Common myeloid progenitor, CD34-positive (primary cell): ENCODE measurements at regions not wholly inside any gene's neighbourhood (a gene's known extent, or its start where the extent isn't known, plus 50 kb on each side); places are given as distances from the start of the nearest gene placed in this dataset.

Experiments
- CTCF ChIA-PET: fragments of 350-600 bp; sonication (Branson Sonifier 250); formaldehyde crosslinking; loops from one replicate; lab custom pipeline; 2021; ENCODE audit warnings: antibody characterized with exemption; lab: Charles Lee
- POLR2A ChIA-PET: fragments of 350-600 bp; sonication (Branson Sonifier 250); formaldehyde crosslinking; loops from one replicate; lab custom pipeline; 2021; ENCODE audit warnings: antibody characterized with exemption; lab: Charles Lee
- DNase-seq, 3 donors: peaks; one replicate each; pipeline versions ENCODE4 v3.0.0 to v3.0.0-alpha.2; 2013
- H3K27ac ChIP-seq, 2 experiments: 1 replicate in 1 of 2; 2 replicates in 1 of 2; pipeline ENCODE4 v1.7.0; 2013; ENCODE audit warnings: inconsistent platforms in 2 of 2, low read length in 2 of 2, mild to moderate bottlenecking in 2 of 2, low read depth in 1 of 2, moderate library complexity in 1 of 2; ENCODE audit not compliant: severe bottlenecking in 2 of 2, insufficient read depth in 1 of 2, poor library complexity in 1 of 2
- H3K27me3 ChIP-seq, 5 experiments: replicated peaks in 2 of 5; 1 replicate in 3 of 5; 2 replicates in 2 of 5; pipeline versions ENCODE4 v1.6.1 to v1.7.0; 2013; ENCODE audit warnings: low read length in 4 of 5, mild to moderate bottlenecking in 2 of 5, moderate library complexity in 2 of 5, inconsistent platforms in 1 of 5; ENCODE audit not compliant: insufficient read depth in 5 of 5, control insufficient read depth in 4 of 5
- H3K36me3 ChIP-seq, 4 experiments: 1 replicate in 2 of 4; 2 replicates in 2 of 4; pipeline versions ENCODE4 v1.6.1 to v1.7.0; 2013; ENCODE audit warnings: low read length in 3 of 4, control low read depth in 1 of 4, mild to moderate bottlenecking in 1 of 4; ENCODE audit not compliant: control insufficient read depth in 4 of 4, insufficient read depth in 4 of 4
- H3K4me1 ChIP-seq, 4 experiments: 1 replicate in 3 of 4; 2 replicates in 1 of 4; pipeline versions ENCODE4 v1.6.1 to v1.7.1; 2013; ENCODE audit warnings: low read length in 3 of 4, mild to moderate bottlenecking in 3 of 4, control low read depth in 1 of 4, inconsistent platforms in 1 of 4, moderate library complexity in 1 of 4; ENCODE audit not compliant: control insufficient read depth in 4 of 4, insufficient read depth in 4 of 4; ENCODE audit errors: control extremely low read depth in 1 of 4
- H3K4me3 ChIP-seq, 7 experiments: 1 replicate in 4 of 7; 2 replicates in 3 of 7; pipeline versions ENCODE4 v1.5.1 to v1.7.0; 2013; ENCODE audit warnings: mild to moderate bottlenecking in 7 of 7, low read length in 6 of 7, moderate library complexity in 6 of 7, inconsistent platforms in 2 of 7, low read depth in 2 of 7, control low read depth in 1 of 7; ENCODE audit not compliant: insufficient read depth in 4 of 7, control insufficient read depth in 1 of 7; ENCODE audit errors: extremely low read depth in 1 of 7
- H3K9me3 ChIP-seq, 5 experiments: 1 replicate in 4 of 5; 2 replicates in 1 of 5; pipeline versions ENCODE4 v1.6.1 to v1.7.1; 2013; ENCODE audit warnings: low read length in 4 of 5, mild to moderate bottlenecking in 2 of 5, inconsistent platforms in 1 of 5, low read depth in 1 of 5, moderate library complexity in 1 of 5; ENCODE audit not compliant: control insufficient read depth in 4 of 5, insufficient read depth in 2 of 5; ENCODE audit errors: control extremely low read depth in 1 of 5
- WGBS: methylation state at CpG from one replicate; pipeline ENCODE4 v1.1.5; 2013; ENCODE audit not compliant: insufficient coverage; 5-methylcytosine and 5-hydroxymethylcytosine counted together

GRCh38 chr6:56399672-56400263 is 152.4 kb upstream of the COL21A1 start:
- Histone ChIP-seq H3K4me1 (no peaks in the 10 kb centered on the region), H3K36me3 (no peaks in the 10 kb centered on the region), H3K4me3 (no peak overlapping the region), H3K9me3 (peaks cover 0 to 6% (median 0%) of the 10 kb centered on the region in 5 experiments), H3K27ac (no peak overlapping the region), H3K27me3 (no peaks in the 10 kb centered on the region)
- POLR2A ChIA-PET = no interaction called here
- CTCF ChIA-PET = no interaction called here
- WGBS = 95% methylated on average over 7 of the region's 10 CpGs
- no peak for DNase-seq

GRCh38 chr6:56399250-56399671 is 151.9 kb upstream of the COL21A1 start:
- Histone ChIP-seq H3K27me3 (no peaks in the 10 kb centered on the region), H3K36me3 (no peaks in the 10 kb centered on the region), H3K4me1 (no peaks in the 10 kb centered on the region), H3K27ac (no peak overlapping the region), H3K4me3 (no peak overlapping the region), H3K9me3 (peaks cover 0 to 6% (median 0%) of the 10 kb centered on the region in 5 experiments)
- no CpG with 5 or more reads among the region's 2 CpGs for WGBS
- CTCF ChIA-PET = no interaction called here
- DNase-seq = no peak
- POLR2A ChIA-PET = no interaction called here

GRCh38 chr6:56396435-56396834 is 149.1 kb upstream of the COL21A1 start:
- DNase-seq = no peak
- peaks cover 0 to under 1% (median 0%) of the 10 kb centered on the region in 5 experiments for H3K9me3 ChIP-seq
- no peak overlapping the region for H3K4me3 ChIP-seq
- no peaks in the 10 kb centered on the region for H3K4me1 ChIP-seq
- no CpG with 5 or more reads among the region's 2 CpGs for WGBS
- no peak overlapping the region for H3K27ac ChIP-seq
- CTCF ChIA-PET = no interaction called here
- no peaks in the 10 kb centered on the region for H3K27me3 ChIP-seq
- POLR2A ChIA-PET = no interaction called here
- no peaks in the 10 kb centered on the region for H3K36me3 ChIP-seq

- Histone ChIP-seq H3K4me3 (no peak overlapping the region), H3K36me3 (no peaks in the 10 kb centered on the region), H3K27ac (no peak overlapping the region), H3K9me3 (peaks cover 0 to 11% (median 0%) of the 10 kb centered on the region in 5 experiments), H3K4me1 (no peaks in the 10 kb centered on the region), H3K27me3 (no peaks in the 10 kb centered on the region)
- no peak for DNase-seq
- CTCF ChIA-PET = no interaction called here
- WGBS = 95% methylated on average over 9 of the region's 13 CpGs
- POLR2A ChIA-PET = no interaction called here
These were observed 146.5 kb upstream of the COL21A1 start for GRCh38 chr6:56393615-56394612.

GRCh38 chr6:56388415-56388755 is 141.0 kb upstream of the COL21A1 start:
- H3K27me3 ChIP-seq = no peaks in the 10 kb centered on the region
- H3K9me3 ChIP-seq = peaks cover 0 to 11% (median 0%) of the 10 kb centered on the region in 5 experiments
- POLR2A ChIA-PET = no interaction called here
- no peak overlapping the region for H3K4me3 ChIP-seq
- H3K27ac ChIP-seq = no peak overlapping the region
- H3K36me3 ChIP-seq = no peaks in the 10 kb centered on the region
- no peak for DNase-seq
- H3K4me1 ChIP-seq = no peaks in the 10 kb centered on the region
- CTCF ChIA-PET = no interaction called here

GRCh38 chr6:56387621-56388414 is 140.4 kb upstream of the COL21A1 start:
- H3K27me3 ChIP-seq = no peaks in the 10 kb centered on the region
- DNase-seq = no peak
- no peaks in the 10 kb centered on the region for H3K4me1 ChIP-seq
- CTCF ChIA-PET = no interaction called here
- H3K27ac ChIP-seq = no peak overlapping the region
- no peaks in the 10 kb centered on the region for H3K36me3 ChIP-seq
- 100% methylated on average over 2 of the region's 2 CpGs for WGBS
- H3K9me3 ChIP-seq = peaks cover 0 to 11% (median 0%) of the 10 kb centered on the region in 5 experiments
- POLR2A ChIA-PET = no interaction called here
- no peak overlapping the region for H3K4me3 ChIP-seq
